ENCODE measurements at regions not wholly inside any gene's neighbourhood (a gene's known extent, or its start where the extent isn't known, plus 50 kb on each side); places are given as distances from the start of the nearest gene placed in this dataset.

DNA sequence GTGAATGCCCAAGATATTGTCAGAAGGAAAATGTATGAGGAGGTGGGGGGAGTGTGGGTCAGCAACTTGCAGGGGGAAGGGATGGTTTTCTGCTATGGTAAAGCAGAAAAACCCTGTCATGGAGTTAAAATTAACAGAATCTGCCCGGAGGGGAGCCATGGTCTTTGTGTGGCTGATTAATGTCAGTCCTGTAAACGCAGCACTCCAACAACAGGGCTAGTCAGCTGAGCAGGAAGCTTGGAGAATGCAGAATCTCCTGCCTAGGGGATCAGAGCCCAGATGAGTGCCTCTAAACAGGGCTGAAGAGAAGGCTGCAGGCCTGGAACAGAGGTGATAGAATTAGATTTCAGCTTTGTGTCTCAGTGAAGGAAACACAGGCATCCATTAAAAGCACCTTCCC is 140.9 kb upstream of the MTNR1B start (continued):
- TF ChIP-seq, protein P1, sequence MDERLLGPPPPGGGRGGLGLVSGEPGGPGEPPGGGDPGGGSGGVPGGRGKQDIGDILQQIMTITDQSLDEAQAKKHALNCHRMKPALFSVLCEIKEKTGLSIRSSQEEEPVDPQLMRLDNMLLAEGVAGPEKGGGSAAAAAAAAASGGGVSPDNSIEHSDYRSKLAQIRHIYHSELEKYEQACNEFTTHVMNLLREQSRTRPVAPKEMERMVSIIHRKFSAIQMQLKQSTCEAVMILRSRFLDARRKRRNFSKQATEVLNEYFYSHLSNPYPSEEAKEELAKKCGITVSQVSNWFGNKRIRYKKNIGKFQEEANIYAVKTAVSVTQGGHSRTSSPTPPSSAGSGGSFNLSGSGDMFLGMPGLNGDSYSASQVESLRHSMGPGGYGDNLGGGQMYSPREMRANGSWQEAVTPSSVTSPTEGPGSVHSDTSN (CRISPR knock-in tag; IDR thresholded peaks at IDR 0.05; ENCODE audit: low read depth) = no peak
- TF ChIP-seq, protein P1 (tag; conservative IDR thresholded peaks at IDR 0.05; ENCODE audit: low read depth) = no peak
- TF ChIP-seq IFI16 (CRISPR knock-in tag; IDR thresholded peaks at IDR 0.05) (no peak), MEIS2 (IDR thresholded peaks at IDR 0.05; ENCODE audit: partially characterized antibody) (no peak), RFX5 (IDR thresholded peaks at IDR 0.05; ENCODE audit: low read depth, low read length) (no peak), JUN (IDR thresholded peaks at IDR 0.05; ENCODE audit: borderline replicate concordance, low read depth, low read length) (no peak), JUN (CRISPR knock-in tag; IDR thresholded peaks at IDR 0.05; ENCODE audit: borderline replicate concordance) (no peak)

DNA sequence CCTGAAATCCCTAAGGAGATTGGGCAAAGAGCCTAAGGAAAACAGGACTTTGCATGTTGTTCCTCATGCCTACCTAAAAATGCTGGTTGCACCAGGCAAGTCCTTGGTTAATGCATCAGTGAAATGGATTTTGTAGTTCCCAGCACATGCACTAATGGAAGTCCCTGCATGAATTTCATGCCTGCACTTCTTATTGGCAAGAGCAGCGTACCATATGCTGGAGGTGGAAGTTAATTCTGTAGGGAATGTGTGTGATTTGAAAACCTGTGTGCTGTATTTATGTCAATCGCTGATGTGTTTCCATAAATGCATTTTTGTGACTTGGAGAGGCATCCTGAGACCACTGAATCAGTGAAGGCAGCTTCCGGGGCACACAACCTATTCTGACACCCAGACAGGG is 140.3 kb upstream of the MTNR1B start:
- WGBS (ENCODE audit: insufficient coverage, low coverage, missing lambda C conversion rate) = 4% methylated on average over 2 of the region's 3 CpGs
- in situ Hi-C loops (cut with MboI) = no loop called here

More for the DNA sequence above, 140.3 kb upstream of the MTNR1B start:
- no peak overlapping the region for H3K4me2 ChIP-seq (ENCODE audit: insufficient read depth, low read length)
- H3K4me3 ChIP-seq = no peak overlapping the region
- no peaks in the 10 kb centered on the region for H3K27me3 ChIP-seq (ENCODE audit: control insufficient read depth in 2 of 2, insufficient read depth in 2 of 2, low read length in 2 of 2)
- no peak overlapping the region for H2AFZ ChIP-seq (ENCODE audit: low read depth, low read length)
- intact Hi-C loops (cut with micrococcal nuclease) = no loop called here
- no peaks in the 10 kb centered on the region for H3K9me3 ChIP-seq (replicated peaks; ENCODE audit: control insufficient read depth, insufficient read depth, low read depth, low read length)
- FAIRE-seq (no peak), DNase-seq (ENCODE audit: extremely low read depth in 1 of 4, low spot score in 3 of 4) (no peak), ATAC-seq (no peak)
- H3K9ac ChIP-seq (ENCODE audit: insufficient read depth in 1 of 2, low read depth in 2 of 2, low read length in 2 of 2) = no peak overlapping the region
- H3K36me3 ChIP-seq (ENCODE audit: control insufficient read depth, insufficient read depth, low read length) = no peaks in the 10 kb centered on the region
- BruUV-seq (replicated peaks) = no TSS peak
- no peak for TF ChIP-seq PRMT5 (CRISPR knock-in tag; IDR thresholded peaks at IDR 0.05)
- TF ChIP-seq TRIM28 (IDR thresholded peaks at IDR 0.05) = no peak
- TF ChIP-seq KLF1 (tag; IDR thresholded peaks at IDR 0.05) = no peak
- TF ChIP-seq GABPB1 (CRISPR knock-in tag; IDR thresholded peaks at IDR 0.05) = no peak
- no peak for TF ChIP-seq ZNF764 (CRISPR knock-in tag; IDR thresholded peaks at IDR 0.05; ENCODE audit: low read depth)
- no peak for TF ChIP-seq ZNF165 (CRISPR knock-in tag; IDR thresholded peaks at IDR 0.05; ENCODE audit: borderline replicate concordance)
- no peak for TF ChIP-seq TCF3 (CRISPR knock-in tag; IDR thresholded peaks at IDR 0.05)
- TF ChIP-seq SMARCB1 (IDR thresholded peaks at IDR 0.05; ENCODE audit: insufficient read length, low read depth) = no peak
- no peak for TF ChIP-seq FOXK1 (CRISPR knock-in tag; IDR thresholded peaks at IDR 0.05; ENCODE audit: borderline replicate concordance)
- no peak for TF ChIP-seq CBX5 (IDR thresholded peaks at IDR 0.05; ENCODE audit: borderline replicate concordance, low read depth)
- no peak for TF ChIP-seq GTF2E2 (tag; IDR thresholded peaks at IDR 0.05)
- no peak for TF ChIP-seq NR2F6 (CRISPR knock-in tag; IDR thresholded peaks at IDR 0.05)
- no peaks in the 10 kb centered on the region for H4K20me1 ChIP-seq (replicated peaks; ENCODE audit: control insufficient read depth, insufficient read depth, low read length)
- ChIA-PET CTCF (ENCODE audit: low intra/inter-chr PET ratio) (no interaction called here), POLR2A (no interaction called here)
- no peaks in the 10 kb centered on the region for H3K4me1 ChIP-seq (replicated peaks in 1 of 2; ENCODE audit: control insufficient read depth in 2 of 2, insufficient read depth in 2 of 2, low read length in 2 of 2)
- no peak overlapping the region for H3K27ac ChIP-seq (ENCODE audit: extremely low read depth, low read depth, low read length)
- no peaks in the 10 kb centered on the region for H3K79me2 ChIP-seq (ENCODE audit: control insufficient read depth, insufficient read depth, low read length)
- H3K9me1 ChIP-seq (ENCODE audit: control insufficient read depth, insufficient read depth, low read length) = no peaks in the 10 kb centered on the region

Data from K562 (cell line).